GM21786 (cell line): ENCODE measurements at regions not wholly inside any gene's neighbourhood (a gene's known extent, or its start where the extent isn't known, plus 50 kb on each side); places are given as distances from the start of the nearest gene placed in this dataset.
A peak's percentile ranks its signal among the peaks of the same experiment; 100 is the strongest.
"Not testable (repeated sequence)": the region's sequence is repeated elsewhere in the genome, so short reads cannot be mapped to it uniquely, and the experiment has no call there.

ENCODE experiments used
- ATAC-seq: cut with Tn5 transposase; IDR thresholded peaks from one replicate; pipeline ENCODE4 v1.9.1; 2021; ENCODE audit not compliant: unreplicated experiment

- no peak for ATAC-seq
These were observed 165.0 kb downstream of the SPIN4 start for GRCh38 chrX:63186137-63186536.

- not testable (repeated sequence) for ATAC-seq
These were observed 171.3 kb downstream of the SPIN4 start for GRCh38 chrX:63179852-63180251.

DNA sequence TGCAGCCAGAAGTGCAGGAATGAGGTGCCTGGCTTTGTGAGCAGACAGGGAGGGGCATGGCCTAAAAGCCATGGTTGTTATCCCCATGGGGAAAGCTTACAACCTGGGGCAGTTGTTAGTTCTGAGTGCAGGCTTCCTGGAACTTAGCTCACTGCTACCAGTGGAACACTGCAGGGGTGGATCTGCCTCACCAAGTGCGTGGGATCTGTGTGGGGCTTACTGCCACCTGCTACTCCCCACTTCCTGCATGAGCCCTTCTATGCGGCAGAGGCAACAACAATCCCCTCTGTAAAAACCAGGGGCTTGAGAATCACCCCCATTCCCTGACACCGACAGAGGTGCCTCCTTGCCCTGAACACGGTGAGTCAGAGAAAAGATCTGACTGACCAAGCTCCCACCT lies 174.6 kb downstream of the SPIN4 start:
- not testable (repeated sequence) for ATAC-seq

GRCh38 chrX:63173841-63174718 lies 177.1 kb downstream of the SPIN4 start:
- not testable (repeated sequence) for ATAC-seq

DNA sequence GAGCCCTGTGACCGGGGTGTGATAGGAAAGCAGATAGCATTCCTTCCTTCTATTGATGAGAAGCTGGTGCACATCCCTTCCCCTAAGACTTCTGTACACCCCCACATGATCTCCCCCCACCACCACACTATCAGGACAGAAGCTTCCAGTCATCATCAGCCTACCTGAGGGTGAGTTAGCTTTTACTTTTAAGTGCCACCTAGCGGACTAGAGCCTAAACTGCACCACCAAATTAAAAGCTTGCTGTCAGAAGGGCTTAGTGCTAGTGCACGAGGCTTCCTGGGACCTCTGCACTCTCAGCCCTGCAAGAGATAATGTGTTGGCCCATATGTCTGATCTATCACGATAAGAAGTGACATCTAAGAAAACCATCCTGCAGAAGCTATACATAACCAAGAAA lies 181.7 kb downstream of the SPIN4 start:
- peak; percentile 47 for ATAC-seq

DNA sequence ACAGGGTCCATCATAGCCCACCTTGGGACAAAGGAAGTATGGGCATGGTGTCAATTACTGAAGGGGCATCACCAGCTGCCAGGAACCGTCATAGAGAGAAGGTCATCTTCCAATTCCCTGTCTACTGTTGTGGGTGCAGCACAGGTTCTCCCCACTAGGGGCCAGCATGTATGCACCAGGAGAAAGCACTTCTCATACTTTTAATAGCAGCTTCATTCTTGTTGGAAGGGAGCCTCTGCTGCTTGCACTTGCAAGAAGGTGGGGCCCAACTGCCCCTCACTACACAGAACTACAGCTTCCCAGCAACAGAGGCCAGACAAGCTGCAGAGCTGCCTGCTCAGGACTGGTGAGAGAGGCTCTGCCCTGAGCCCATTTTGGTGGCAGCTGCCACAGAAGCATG lies 182.2 kb downstream of the SPIN4 start:
- ATAC-seq: peak; percentile 68

- ATAC-seq: not testable (repeated sequence)
These were observed 184.1 kb downstream of the SPIN4 start for GRCh38 chrX:63167002-63167401.

GRCh38 chrX:63160994-63161393 lies 190.1 kb downstream of the SPIN4 start:
- ATAC-seq: not testable (repeated sequence)

DNA sequence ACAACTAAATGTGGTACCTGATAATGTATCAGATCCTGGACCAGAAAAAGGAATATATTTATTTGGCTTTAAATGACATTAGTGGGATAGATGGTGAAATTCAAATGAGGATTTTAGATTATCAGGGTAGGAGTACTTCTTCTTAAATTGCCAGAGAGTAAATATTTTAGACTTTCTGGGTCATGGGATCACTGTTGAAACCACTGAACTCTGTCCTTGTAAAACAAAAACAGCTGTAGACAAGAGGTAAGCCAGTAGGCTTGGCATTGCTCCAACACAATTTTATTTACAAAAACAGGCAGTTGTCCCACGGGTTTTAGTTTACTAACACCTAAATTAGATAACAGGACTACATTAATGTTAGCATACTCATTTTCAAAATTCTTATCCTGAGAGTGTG lies 190.8 kb downstream of the SPIN4 start:
- ATAC-seq: not testable (repeated sequence)

DNA sequence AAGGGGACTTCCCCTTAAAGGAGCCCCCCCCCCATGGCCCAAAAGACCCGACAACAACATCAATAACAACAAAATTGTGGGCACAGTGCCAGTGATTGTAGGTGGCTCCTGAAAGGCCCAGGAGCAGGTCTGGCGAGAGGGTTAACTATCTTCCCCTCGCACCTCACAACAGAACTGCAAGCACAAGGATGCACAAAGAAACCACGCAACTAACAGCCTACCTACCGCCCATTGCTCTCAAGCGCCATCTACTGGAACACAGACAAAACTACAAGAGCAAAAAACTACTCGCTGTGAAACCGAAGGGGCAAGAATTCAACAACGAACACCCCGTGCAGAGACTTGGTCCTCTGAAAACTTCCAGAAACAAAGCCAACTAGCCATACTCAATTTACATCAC lies 205.6 kb downstream of the SPIN4 start:
- ATAC-seq: not testable (repeated sequence)

DNA sequence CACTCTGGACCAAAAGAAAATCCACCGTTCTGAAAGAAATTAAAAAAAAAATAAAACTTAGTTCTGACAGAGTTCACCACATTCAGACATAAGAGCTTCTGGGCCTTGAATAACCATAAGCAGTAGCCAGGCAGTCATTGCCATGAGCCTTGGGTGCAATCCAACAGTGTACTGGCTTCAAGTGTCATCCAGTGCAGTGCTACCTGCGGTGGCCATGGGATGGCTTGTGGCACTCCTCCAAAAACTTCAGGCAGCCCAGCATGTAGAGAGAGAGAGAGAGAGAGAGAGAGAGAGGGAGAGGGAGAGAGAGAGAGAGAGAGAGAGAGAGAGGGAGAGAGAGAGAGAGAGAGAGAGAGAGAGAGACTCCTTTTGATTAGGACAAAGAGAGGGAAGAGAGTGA lies 208.5 kb downstream of the SPIN4 start:
- not testable (repeated sequence) for ATAC-seq

GRCh38 chrX:63135859-63136258 lies 215.3 kb downstream of the SPIN4 start:
- ATAC-seq: not testable (repeated sequence)

GRCh38 chrX:63128509-63128908 lies 222.6 kb downstream of the SPIN4 start:
- ATAC-seq: peak; percentile 78

- ATAC-seq: no peak
These were observed 235.9 kb downstream of the SPIN4 start for GRCh38 chrX:63115196-63115595.

GRCh38 chrX:63101879-63102620 lies 249.1 kb downstream of the SPIN4 start:
- no peak for ATAC-seq

DNA sequence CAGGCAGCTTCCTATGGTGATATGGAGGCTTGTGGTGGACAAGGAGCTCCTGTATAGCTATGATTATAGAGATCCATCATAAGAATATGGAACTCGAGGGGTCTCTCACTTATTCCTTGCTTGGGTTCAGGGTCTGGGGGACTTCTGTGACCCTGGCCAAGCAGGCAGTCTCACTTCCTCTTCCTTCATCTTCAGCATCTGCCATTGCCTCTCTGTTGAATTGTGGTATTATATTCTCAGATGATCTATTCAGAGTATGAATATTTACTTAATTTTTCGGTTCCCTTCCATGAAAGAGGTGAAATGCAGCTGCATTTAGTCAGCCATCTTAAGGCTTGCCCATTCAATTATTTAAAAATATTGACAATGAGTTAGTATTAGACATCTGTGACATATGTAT lies 292.9 kb downstream of the SPIN4 start:
- no peak for ATAC-seq

GRCh38 chrX:63050225-63050624 lies 300.9 kb downstream of the SPIN4 start:
- ATAC-seq: peak; percentile 61

DNA sequence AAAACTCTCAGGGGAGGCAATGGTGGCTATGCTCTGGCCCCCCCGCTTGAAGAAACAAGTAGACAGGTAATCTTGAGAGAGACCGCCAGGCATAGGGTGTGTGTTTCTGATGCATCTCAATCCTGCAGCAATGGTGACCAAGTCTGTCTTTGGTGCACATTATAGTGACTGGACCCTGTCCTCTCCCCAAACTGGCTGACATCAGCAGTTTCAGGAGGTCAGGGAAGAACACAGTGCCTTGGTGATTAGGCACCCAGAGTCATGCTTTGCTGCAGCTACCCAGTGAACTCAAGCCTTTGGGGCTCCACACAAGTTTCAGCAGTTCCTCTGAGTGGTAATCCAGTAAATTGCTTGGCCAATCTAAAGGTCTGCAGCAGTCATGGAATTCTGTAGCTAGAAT lies 318.3 kb downstream of the SPIN4 start:
- ATAC-seq: no peak

DNA sequence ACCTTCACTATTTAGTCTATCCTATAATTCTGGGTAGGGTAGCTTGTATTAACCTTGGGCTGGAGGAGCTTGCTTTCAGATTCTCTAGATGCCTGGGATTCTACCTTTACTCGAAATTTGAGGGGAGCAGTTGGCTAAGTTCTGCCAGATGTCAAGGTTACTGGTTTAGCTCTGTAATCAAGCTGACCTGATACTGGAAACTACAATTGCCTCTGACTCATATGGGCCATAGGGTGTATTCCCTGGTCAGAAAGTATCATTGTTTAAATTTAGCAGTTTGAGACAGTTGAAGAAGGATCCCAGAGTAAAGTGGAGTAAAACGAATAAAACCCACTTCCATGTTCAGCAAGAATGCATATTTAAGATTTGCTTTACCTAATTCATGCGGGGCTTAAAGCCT lies 337.6 kb downstream of the SPIN4 start:
- ATAC-seq: no peak

- no peak for ATAC-seq
These were observed 338.6 kb downstream of the SPIN4 start for GRCh38 chrX:63012574-63012973.

- not testable (repeated sequence) for ATAC-seq
These were observed 350.9 kb downstream of the SPIN4 start for GRCh38 chrX:63000196-63000595.
